ENCODE measurements at regions not wholly inside any gene's neighbourhood (a gene's known extent, or its start where the extent isn't known, plus 50 kb on each side); places are given as distances from the start of the nearest gene placed in this dataset.

DNA sequence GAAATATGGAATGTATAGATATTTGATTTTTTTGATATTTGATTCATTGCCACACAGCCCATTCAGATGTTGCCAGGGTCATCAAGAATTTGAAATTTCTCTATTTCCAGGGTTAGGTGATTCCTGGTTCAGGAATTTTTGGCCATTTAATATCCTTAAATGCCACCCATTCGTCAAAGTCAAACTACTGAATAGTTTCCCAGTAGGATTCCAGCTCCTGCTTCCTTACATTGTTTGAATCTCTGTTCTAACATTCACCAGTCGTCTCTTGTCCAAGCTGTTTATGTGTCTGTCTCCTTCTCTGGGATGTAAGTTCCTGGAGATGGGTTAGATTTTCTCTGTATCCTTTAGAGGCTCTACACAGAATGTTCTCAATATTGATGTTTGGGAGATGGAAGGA lies 124.9 kb upstream of the TLE3 start:
- no peak overlapping the region for H3K4me3 ChIP-seq (ENCODE audit: low read depth, low read length)
- TF ChIP-seq, protein P1, sequence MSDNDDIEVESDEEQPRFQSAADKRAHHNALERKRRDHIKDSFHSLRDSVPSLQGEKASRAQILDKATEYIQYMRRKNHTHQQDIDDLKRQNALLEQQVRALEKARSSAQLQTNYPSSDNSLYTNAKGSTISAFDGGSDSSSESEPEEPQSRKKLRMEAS (IDR thresholded peaks at IDR 0.05; ENCODE audit: low read depth, low read length): no peak
- no peak for DNase-seq (ENCODE audit: low read depth)

DNA sequence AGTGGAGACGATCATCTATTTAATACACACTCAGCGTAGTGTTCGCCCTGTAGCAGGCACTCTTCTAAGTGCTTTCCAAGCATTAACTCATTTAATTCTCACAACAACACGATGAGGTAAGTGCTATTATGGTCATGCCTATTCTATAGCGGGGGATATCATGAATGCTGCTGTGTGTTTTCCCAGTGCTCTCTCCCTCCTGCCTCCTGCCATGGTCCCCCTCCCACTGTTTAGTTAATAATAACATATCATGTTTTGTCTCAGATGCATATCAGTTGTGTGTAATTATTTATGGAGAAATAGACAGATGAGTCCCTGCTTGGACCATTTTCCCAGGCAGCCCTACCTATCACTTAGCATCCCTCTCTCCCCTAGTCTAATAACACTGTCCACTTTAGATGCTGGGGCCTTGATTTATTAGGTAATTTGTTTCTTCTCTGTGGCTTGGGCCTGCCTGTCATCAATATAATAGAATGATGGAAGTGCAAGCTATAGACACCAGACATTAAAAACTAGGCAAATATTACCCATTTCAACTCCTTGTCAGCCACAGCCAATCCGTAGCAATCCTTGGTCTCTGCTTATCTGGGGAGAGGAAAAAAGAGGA lies 122.9 kb upstream of the TLE3 start:
- DNase-seq (ENCODE audit: low read depth): no peak
- TF ChIP-seq, protein P1 (IDR thresholded peaks at IDR 0.05; ENCODE audit: low read depth, low read length): no peak
- TF ChIP-seq POLR2A (IDR thresholded peaks at IDR 0.05; ENCODE audit: extremely low read depth, insufficient read length): no peak
- no peak for TF ChIP-seq MYC (IDR thresholded peaks at IDR 0.05; ENCODE audit: low read depth, low read length)
- TF ChIP-seq, protein P2, sequence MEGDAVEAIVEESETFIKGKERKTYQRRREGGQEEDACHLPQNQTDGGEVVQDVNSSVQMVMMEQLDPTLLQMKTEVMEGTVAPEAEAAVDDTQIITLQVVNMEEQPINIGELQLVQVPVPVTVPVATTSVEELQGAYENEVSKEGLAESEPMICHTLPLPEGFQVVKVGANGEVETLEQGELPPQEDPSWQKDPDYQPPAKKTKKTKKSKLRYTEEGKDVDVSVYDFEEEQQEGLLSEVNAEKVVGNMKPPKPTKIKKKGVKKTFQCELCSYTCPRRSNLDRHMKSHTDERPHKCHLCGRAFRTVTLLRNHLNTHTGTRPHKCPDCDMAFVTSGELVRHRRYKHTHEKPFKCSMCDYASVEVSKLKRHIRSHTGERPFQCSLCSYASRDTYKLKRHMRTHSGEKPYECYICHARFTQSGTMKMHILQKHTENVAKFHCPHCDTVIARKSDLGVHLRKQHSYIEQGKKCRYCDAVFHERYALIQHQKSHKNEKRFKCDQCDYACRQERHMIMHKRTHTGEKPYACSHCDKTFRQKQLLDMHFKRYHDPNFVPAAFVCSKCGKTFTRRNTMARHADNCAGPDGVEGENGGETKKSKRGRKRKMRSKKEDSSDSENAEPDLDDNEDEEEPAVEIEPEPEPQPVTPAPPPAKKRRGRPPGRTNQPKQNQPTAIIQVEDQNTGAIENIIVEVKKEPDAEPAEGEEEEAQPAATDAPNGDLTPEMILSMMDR (IDR thresholded peaks at IDR 0.05; ENCODE audit: low read depth, low read length): no peak
- no peak overlapping the region for H3K4me3 ChIP-seq (ENCODE audit: low read depth, low read length)

DNA sequence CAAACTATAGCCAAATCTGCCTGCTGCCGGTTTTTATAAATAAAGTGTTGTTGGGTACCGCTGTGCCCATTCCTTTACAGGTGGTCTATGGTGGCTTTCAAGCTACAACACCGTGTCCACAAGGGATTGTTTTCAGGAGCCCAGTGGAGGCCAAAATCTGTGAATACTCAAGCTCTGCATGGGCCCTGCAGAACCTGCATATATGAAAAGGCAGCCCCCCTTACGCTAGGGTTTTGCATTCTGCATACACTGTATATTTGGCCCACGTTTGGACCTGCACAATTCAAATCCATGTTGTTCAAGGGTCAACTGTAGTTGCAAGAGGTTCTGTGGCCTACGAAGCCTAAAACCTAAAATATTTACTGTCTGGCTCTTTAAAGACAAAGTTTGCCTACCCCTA lies 122.2 kb upstream of the TLE3 start:
- H3K4me3 ChIP-seq (ENCODE audit: low read depth, low read length): no peak overlapping the region
- TF ChIP-seq POLR2A (IDR thresholded peaks at IDR 0.05; ENCODE audit: extremely low read depth, insufficient read length) (no peak), MYC (IDR thresholded peaks at IDR 0.05; ENCODE audit: low read depth, low read length) (no peak)
- TF ChIP-seq, protein P2 (IDR thresholded peaks at IDR 0.05; ENCODE audit: low read depth, low read length): no peak
- TF ChIP-seq, protein P1 (IDR thresholded peaks at IDR 0.05; ENCODE audit: low read depth, low read length): no peak
- DNase-seq (ENCODE audit: low read depth): no peak

DNA sequence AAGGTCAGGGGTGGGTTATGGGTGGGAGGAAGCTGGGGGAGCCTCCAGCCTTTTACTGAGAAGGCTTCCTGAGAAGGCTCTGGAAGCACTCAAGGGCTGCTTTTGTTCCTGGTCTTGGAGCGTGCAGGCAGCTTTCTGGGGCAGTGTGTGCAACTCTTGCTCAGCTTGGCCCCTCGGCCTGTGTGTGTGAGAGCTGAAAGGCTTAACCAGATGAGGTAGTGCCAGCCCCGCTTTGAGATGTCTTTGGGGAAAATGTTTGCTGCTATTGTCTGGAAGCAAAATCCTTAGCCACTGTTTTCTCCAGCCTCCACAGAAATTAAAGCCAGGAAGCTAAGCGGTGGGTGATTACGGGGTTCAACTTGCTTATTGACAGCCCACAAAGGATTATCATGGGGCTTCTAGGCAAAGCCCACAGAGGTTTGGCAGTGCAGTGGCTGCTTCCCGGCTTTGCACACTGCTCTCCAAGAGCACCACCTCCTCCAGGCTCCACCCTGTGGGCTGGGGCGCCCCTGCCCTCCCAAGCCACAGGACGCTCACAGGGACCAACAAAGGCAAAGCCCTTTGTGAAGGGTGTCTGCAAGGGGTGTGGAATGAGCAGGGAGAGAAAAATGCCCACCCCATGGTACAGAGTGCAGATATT lies 121.7 kb upstream of the TLE3 start:
- TF ChIP-seq POLR2A (IDR thresholded peaks at IDR 0.05; ENCODE audit: extremely low read depth, insufficient read length) (no peak), MYC (IDR thresholded peaks at IDR 0.05; ENCODE audit: low read depth, low read length) (no peak)
- TF ChIP-seq, protein P2 (IDR thresholded peaks at IDR 0.05; ENCODE audit: low read depth, low read length): no peak
- TF ChIP-seq, protein P1 (IDR thresholded peaks at IDR 0.05; ENCODE audit: low read depth, low read length): no peak
- no peak for DNase-seq (ENCODE audit: low read depth)
- no peak overlapping the region for H3K4me3 ChIP-seq (ENCODE audit: low read depth, low read length)

DNA sequence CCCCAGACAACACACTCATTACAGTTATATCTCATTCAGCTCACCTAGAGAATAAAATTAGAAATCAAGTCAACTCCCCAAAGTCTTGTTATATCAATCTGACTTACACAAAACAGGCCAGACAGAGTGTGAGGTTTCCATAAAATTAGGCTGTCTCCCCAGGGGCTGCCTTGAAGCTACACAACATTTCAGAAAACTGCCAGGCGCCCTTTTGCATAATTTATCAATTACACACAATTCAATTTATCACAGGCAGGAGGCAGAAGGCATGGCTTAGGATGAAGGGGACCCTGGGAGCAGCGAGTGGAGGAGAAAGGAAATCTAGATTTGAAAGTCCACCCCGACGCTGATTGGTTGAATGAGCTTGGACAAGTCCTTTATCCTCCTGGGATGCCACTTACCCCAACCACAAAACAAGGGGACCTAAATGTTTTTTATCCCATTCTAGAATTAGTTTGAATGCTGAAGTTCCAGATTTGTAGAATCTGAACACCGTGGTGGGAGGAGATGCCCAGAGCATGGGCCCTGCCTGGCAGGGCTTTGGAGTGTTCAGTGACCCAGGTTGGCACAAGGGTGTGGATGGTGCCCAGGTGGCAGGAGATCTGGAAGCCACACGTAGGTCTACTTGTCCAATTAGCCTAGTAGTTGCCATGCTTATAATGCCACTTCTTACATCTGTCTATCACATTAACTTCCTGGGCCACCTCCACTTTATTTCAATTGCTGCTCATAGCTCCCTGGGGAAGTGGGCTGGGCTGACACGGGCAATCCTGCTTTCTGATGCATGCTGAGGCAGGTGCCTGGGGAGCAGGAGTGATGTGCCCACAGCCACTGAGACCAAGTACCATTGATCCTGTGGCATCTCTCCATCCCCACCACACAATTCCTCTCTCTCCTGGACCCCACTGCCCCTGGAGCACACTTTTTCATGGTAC lies 119.8 kb upstream of the TLE3 start:
- no peak overlapping the region for H3K4me3 ChIP-seq (ENCODE audit: low read depth, low read length)
- no peak for DNase-seq (ENCODE audit: low read depth)
- no peak for TF ChIP-seq POLR2A (IDR thresholded peaks at IDR 0.05; ENCODE audit: extremely low read depth, insufficient read length)
- no peak for TF ChIP-seq MYC (IDR thresholded peaks at IDR 0.05; ENCODE audit: low read depth, low read length)
- TF ChIP-seq, protein P1 (IDR thresholded peaks at IDR 0.05; ENCODE audit: low read depth, low read length): no peak
- TF ChIP-seq, protein P2 (IDR thresholded peaks at IDR 0.05; ENCODE audit: low read depth, low read length): no peak
